IMR-90 (cell line): ENCODE measurements at regions not wholly inside any gene's neighbourhood (a gene's known extent, or its start where the extent isn't known, plus 50 kb on each side); places are given as distances from the start of the nearest gene placed in this dataset.

ENCODE experiments used
- ATAC-seq: fragments of 200-7000 bp; cut with Tn5 transposase; 2 replicates; pipeline ENCODE4 v1.9.1; 2020; ENCODE audit warnings: low read depth, mild to moderate bottlenecking, moderate library complexity
- BruUV-seq: library from RNA; stranded (reverse); fragments of 400-500 nt; replicated peaks from 2 replicates; lab custom pipeline; 2021; lab: Mats Ljungman, UMichigan
- CTCF ChIA-PET: fragments of 300-600 bp; formaldehyde crosslinking; extraction: SDS; loops from one replicate; lab custom pipeline; 2021; ENCODE audit warnings: antibody characterized with exemption; lab: Yijun Ruan, JAX
- POLR2A ChIA-PET: fragments of 300-600 bp; sonication (Branson Sonifier 250); formaldehyde crosslinking; loops from one replicate; lab custom pipeline; 2022; ENCODE audit warnings: antibody characterized with exemption; ENCODE audit not compliant: unreplicated experiment; lab: Charles Lee
- DNase-seq: peaks from one replicate; pipeline ENCODE4 v3.0.0; 2013
- H2AFZ ChIP-seq: replicated peaks from 2 replicates; pipeline ENCODE3; 2013; ENCODE audit warnings: low read length, mild to moderate bottlenecking; ENCODE audit not compliant: poor library complexity
- H2AK5ac ChIP-seq: 2 replicates; pipeline ENCODE4 v1.6.1; 2013; ENCODE audit warnings: low read depth, low read length, inconsistent platforms
- H2AK9ac ChIP-seq: replicated peaks from 2 replicates; pipeline ENCODE3; 2013; ENCODE audit warnings: mild to moderate bottlenecking, low read depth, low read length, moderate library complexity; ENCODE audit not compliant: poor library complexity
- H2BK120ac ChIP-seq: 2 replicates; pipeline ENCODE4 v1.6.1; 2013; ENCODE audit warnings: low read depth, low read length, inconsistent platforms
- H2BK15ac ChIP-seq: 3 replicates; pipeline ENCODE4 v1.6.1; 2013; ENCODE audit warnings: low read depth, low read length, inconsistent platforms
- H2BK20ac ChIP-seq: 2 replicates; pipeline ENCODE4 v1.6.1; 2013; ENCODE audit warnings: low read depth, mild to moderate bottlenecking, inconsistent platforms, low read length, moderate library complexity
- H2BK5ac ChIP-seq: 2 replicates; pipeline ENCODE4 v1.6.1; 2013; ENCODE audit warnings: mild to moderate bottlenecking, low read depth, low read length, inconsistent platforms; ENCODE audit not compliant: poor library complexity, severe bottlenecking
- H3K14ac ChIP-seq: replicated peaks from 2 replicates; pipeline ENCODE4 v1.6.1; 2013; ENCODE audit warnings: low read depth, low read length, inconsistent platforms
- H3K18ac ChIP-seq: 2 replicates; pipeline ENCODE4 v1.6.1; 2013; ENCODE audit warnings: low read depth, low read length, control low read depth
- H3K23ac ChIP-seq: 2 replicates; pipeline ENCODE4 v1.6.1; 2013; ENCODE audit warnings: low read depth, low read length, inconsistent platforms
- H3K27ac ChIP-seq: 2 replicates; pipeline ENCODE4 v1.5.1; 2013; ENCODE audit warnings: mild to moderate bottlenecking, control low read depth, low read length; ENCODE audit not compliant: insufficient read depth
- H3K27me3 ChIP-seq: 2 replicates; pipeline ENCODE4 v1.6.1; 2013; ENCODE audit warnings: low read length; ENCODE audit not compliant: control insufficient read depth, insufficient read depth
- H3K36me3 ChIP-seq: 2 replicates; pipeline ENCODE4 v1.6.1; 2013; ENCODE audit warnings: low read length, mixed read lengths; ENCODE audit not compliant: control insufficient read depth, insufficient read depth
- H3K4ac ChIP-seq: 2 replicates; pipeline ENCODE4 v1.6.1; 2013; ENCODE audit warnings: low read depth, low read length, inconsistent platforms
- H3K4me1 ChIP-seq: 2 replicates; pipeline ENCODE4 v1.6.1; 2013; ENCODE audit warnings: low read length, mixed read lengths; ENCODE audit not compliant: control insufficient read depth, insufficient read depth
- H3K4me2 ChIP-seq: 2 replicates; pipeline ENCODE4 v1.6.1; 2013; ENCODE audit warnings: low read depth, mild to moderate bottlenecking, control low read depth, low read length, moderate library complexity
- H3K4me3 ChIP-seq: 2 replicates; pipeline ENCODE4 v1.5.1; 2013; ENCODE audit warnings: low read depth, mild to moderate bottlenecking, control low read depth, low read length, moderate library complexity; ENCODE audit not compliant: insufficient read depth
- H3K56ac ChIP-seq: 2 replicates; pipeline ENCODE4 v1.6.1; 2013; ENCODE audit warnings: low read length, inconsistent platforms; ENCODE audit not compliant: insufficient read depth; ENCODE audit errors: extremely low read depth
- H3K79me1 ChIP-seq, 2 experiments: 2 replicates each; pipeline ENCODE4 v1.6.1; 2013; ENCODE audit warnings: low read length in 2 of 2, inconsistent platforms in 1 of 2, low read depth in 1 of 2
- H3K9ac ChIP-seq: 2 replicates; pipeline ENCODE4 v1.6.1; 2013; ENCODE audit warnings: low read depth, low read length, control low read depth
- H3K9me1 ChIP-seq: 2 replicates; pipeline ENCODE4 v1.6.1; 2013; ENCODE audit warnings: low read length, inconsistent platforms; ENCODE audit not compliant: insufficient read depth
- H3K9me3 ChIP-seq: 2 replicates; pipeline ENCODE4 v1.6.1; 2013; ENCODE audit warnings: low read length; ENCODE audit not compliant: control insufficient read depth, insufficient read depth
- H4K20me1 ChIP-seq: 2 replicates; pipeline ENCODE4 v1.6.1; 2013; ENCODE audit warnings: low read length, inconsistent platforms; ENCODE audit not compliant: insufficient read depth
- H4K5ac ChIP-seq: 2 replicates; pipeline ENCODE4 v1.6.1; 2013; ENCODE audit warnings: mild to moderate bottlenecking, low read depth, low read length, control low read depth
- H4K8ac ChIP-seq, 2 experiments: 2 replicates each; pipeline ENCODE4 v1.6.1; 2013; ENCODE audit warnings: low read depth in 2 of 2, low read length in 2 of 2, control low read depth in 1 of 2, inconsistent platforms in 1 of 2
- H4K91ac ChIP-seq: 2 replicates; pipeline ENCODE4 v1.6.1; 2013; ENCODE audit warnings: low read depth, low read length, inconsistent platforms; ENCODE audit not compliant: insufficient read depth
- BHLHE40 ChIP-seq: fragments of 150-350 bp; IDR thresholded peaks from 2 replicates; pipeline ENCODE4 v1.6.1; 2016; ENCODE audit warnings: mild to moderate bottlenecking, low read depth, low read length
- CEBPB ChIP-seq: IDR thresholded peaks from 2 replicates; pipeline ENCODE4 v1.6.1; 2012; ENCODE audit warnings: low read depth, low read length, improper control_type of control experiment
- CHD1 ChIP-seq: IDR thresholded peaks from 2 replicates; pipeline ENCODE4 v1.6.1; 2012; ENCODE audit warnings: low read depth, low read length, improper control_type of control experiment
- CTCF ChIP-seq: conservative IDR thresholded peaks from 2 replicates; pipeline ENCODE4 v1.5.1; 2012; ENCODE audit warnings: mild to moderate bottlenecking, low read depth, low read length, improper control_type of control experiment
- ELK1 ChIP-seq: fragments of 150-350 bp; IDR thresholded peaks from 2 replicates; pipeline ENCODE4 v1.6.1; 2016; ENCODE audit warnings: low read depth, mild to moderate bottlenecking, low read length, moderate library complexity, borderline replicate concordance
- FOS ChIP-seq: fragments of 150-350 bp; IDR thresholded peaks from 2 replicates; pipeline ENCODE4 v1.6.1; 2016; ENCODE audit warnings: low read depth, low read length
- MAZ ChIP-seq: IDR thresholded peaks from 2 replicates; pipeline ENCODE4 v1.6.1; 2012; ENCODE audit warnings: low read depth, mild to moderate bottlenecking, low read length, improper control_type of control experiment, moderate library complexity, borderline replicate concordance
- MXI1 ChIP-seq: IDR thresholded peaks from 2 replicates; pipeline ENCODE4 v1.6.1; 2012; ENCODE audit warnings: low read depth, mild to moderate bottlenecking, low read length, moderate library complexity, borderline replicate concordance
- NFE2L2 ChIP-seq: fragments of 150-350 bp; IDR thresholded peaks from 2 replicates; pipeline ENCODE4 v1.6.1; 2016; ENCODE audit warnings: low read depth, mild to moderate bottlenecking, low read length
- POLR2A ChIP-seq: IDR thresholded peaks from 2 replicates; pipeline ENCODE4 v1.6.1; 2012; ENCODE audit warnings: mild to moderate bottlenecking, low read depth, low read length
- RAD21 ChIP-seq: IDR thresholded peaks from 2 replicates; pipeline ENCODE4 v1.6.1; 2012; ENCODE audit warnings: low read length, improper control_type of control experiment
- RCOR1 ChIP-seq: IDR thresholded peaks from 2 replicates; pipeline ENCODE4 v1.6.1; 2012; ENCODE audit warnings: mild to moderate bottlenecking, low read length, improper control_type of control experiment; ENCODE audit not compliant: insufficient replicate concordance
- RFX5 ChIP-seq: IDR thresholded peaks from 2 replicates; pipeline ENCODE4 v1.8.0; 2012; ENCODE audit warnings: low read depth, mild to moderate bottlenecking, low read length, moderate library complexity
- USF2 ChIP-seq: fragments of 150-350 bp; IDR thresholded peaks from 2 replicates; pipeline ENCODE4 v1.6.1; 2017; ENCODE audit warnings: mild to moderate bottlenecking, antibody characterized with exemption, low read length, low read depth
- WGBS, 2 experiments: methylation state at CpG; one replicate each; pipeline versions ENCODE4 v1.1.5 to v1.1.7; 2013; ENCODE audit warnings: missing lambda C conversion rate in 2 of 2; ENCODE audit not compliant: insufficient read length in 1 of 2; ENCODE audit errors: extremely low coverage in 2 of 2; 5-methylcytosine and 5-hydroxymethylcytosine counted together
- dilution Hi-C: fragments of 300-500 bp; cut with HindIII; formaldehyde crosslinking; loops from one replicate; pipeline ENCODE4 v1.14.3; 2018; ENCODE audit warnings: low sequenced_read_pairs; ENCODE audit not compliant: unreplicated experiment
- in situ Hi-C: fragments of 300-500 bp; cut with MboI; formaldehyde crosslinking; loops from 3 replicates; pipeline ENCODE4 v1.14.3; 2019; ENCODE audit warnings: low sequenced_read_pairs, inconsistent platforms, mixed read lengths
- intact Hi-C: fragments of 100-400 bp; cut with micrococcal nuclease; formaldehyde crosslinking; loops from 2 replicates; pipeline ENCODE4 v1.10.0; 2022

- ChIA-PET POLR2A (no interaction called here), CTCF (no interaction called here)
- Histone ChIP-seq H3K9me1 (no peaks in the 10 kb centered on the region), H2AFZ (no peak overlapping the region), H3K9me3 (no peaks in the 10 kb centered on the region), H2BK5ac (no peak overlapping the region), H3K27me3 (no peaks in the 10 kb centered on the region), H2BK15ac (no peak overlapping the region), H3K56ac (no peak overlapping the region), H3K23ac (no peak overlapping the region), H2AK5ac (no peak overlapping the region), H3K4me3 (no peak overlapping the region), H4K5ac (no peak overlapping the region), H3K4ac (no peak overlapping the region), H2BK20ac (no peak overlapping the region), H3K36me3 (no peaks in the 10 kb centered on the region), H4K20me1 (no peaks in the 10 kb centered on the region), H3K14ac (no peak overlapping the region), H4K8ac (no peak overlapping the region), H3K9ac (no peak overlapping the region), H3K4me2 (no peak overlapping the region), H3K4me1 (no peaks in the 10 kb centered on the region), H3K27ac (no peak overlapping the region), H2BK120ac (no peak overlapping the region), H3K18ac (no peak overlapping the region), H2AK9ac (no peak overlapping the region), H3K79me1 (no peaks in the 10 kb centered on the region), H4K91ac (no peak overlapping the region)
- TF ChIP-seq CTCF (no peak), POLR2A (no peak), RFX5 (no peak), RAD21 (no peak), FOS (no peak), NFE2L2 (no peak), RCOR1 (no peak), MXI1 (no peak), ELK1 (no peak), CHD1 (no peak), CEBPB (no peak), BHLHE40 (no peak), MAZ (no peak), USF2 (no peak)
- intact Hi-C loops (no loop called here), in situ Hi-C loops (no loop called here), dilution Hi-C loops (no loop called here)
- no peak for DNase-seq
- no peak for ATAC-seq
- WGBS, 2 experiments, result 60% methylated on average over 1 of the region's 3 CpGs; no CpG with 5 or more reads in 1 of the 2 experiments
- no TSS peak for BruUV-seq
Observed at GRCh38 chr1:95941121-95941798, 707.2 kb downstream of the RWDD3 start.
